ENCODE measurements at regions not wholly inside any gene's neighbourhood (a gene's known extent, or its start where the extent isn't known, plus 50 kb on each side); places are given as distances from the start of the nearest gene placed in this dataset.

GRCh38 chr4:111045992-111046391 is 423.1 kb upstream of the PITX2 start:
- ATAC-seq (ENCODE audit: insufficient read depth, low read depth) = no peak
- H4K20me1 ChIP-seq (ENCODE audit: insufficient read depth, low read length) = no peaks in the 10 kb centered on the region
- H3K4me1 ChIP-seq (ENCODE audit: insufficient read depth, low read length) = no peaks in the 10 kb centered on the region
- no peaks in the 10 kb centered on the region for H3K27me3 ChIP-seq (ENCODE audit: insufficient read depth, low read length, poor library complexity)
- no peaks in the 10 kb centered on the region for H3K79me2 ChIP-seq (ENCODE audit: insufficient read depth, low read length)
- DNase-seq = no peak
- H3K9ac ChIP-seq (ENCODE audit: low read depth, low read length) = no peak overlapping the region
- H3K36me3 ChIP-seq (ENCODE audit: insufficient read depth, low read length) = no peaks in the 10 kb centered on the region
- H2AFZ ChIP-seq (ENCODE audit: low read depth, low read length) = no peak overlapping the region
- H3K27ac ChIP-seq (ENCODE audit: low read length) = no peak overlapping the region
- no peak overlapping the region for H3K4me3 ChIP-seq (ENCODE audit: low read depth in 1 of 2, low read length in 2 of 2)
- TF ChIP-seq EZH2 (IDR thresholded peaks at IDR 0.05; ENCODE audit: borderline replicate concordance, low read depth, low read length, severe bottlenecking) (no peak), CTCF (IDR thresholded peaks at IDR 0.05; ENCODE audit: borderline replicate concordance, extremely low read depth, low read length, poor library complexity, severe bottlenecking) (no peak)
- H3K4me2 ChIP-seq (ENCODE audit: insufficient read depth, low read length) = no peak overlapping the region
- no peaks in the 10 kb centered on the region for H3K9me3 ChIP-seq (ENCODE audit: insufficient read depth, low read length, severe bottlenecking)

DNA sequence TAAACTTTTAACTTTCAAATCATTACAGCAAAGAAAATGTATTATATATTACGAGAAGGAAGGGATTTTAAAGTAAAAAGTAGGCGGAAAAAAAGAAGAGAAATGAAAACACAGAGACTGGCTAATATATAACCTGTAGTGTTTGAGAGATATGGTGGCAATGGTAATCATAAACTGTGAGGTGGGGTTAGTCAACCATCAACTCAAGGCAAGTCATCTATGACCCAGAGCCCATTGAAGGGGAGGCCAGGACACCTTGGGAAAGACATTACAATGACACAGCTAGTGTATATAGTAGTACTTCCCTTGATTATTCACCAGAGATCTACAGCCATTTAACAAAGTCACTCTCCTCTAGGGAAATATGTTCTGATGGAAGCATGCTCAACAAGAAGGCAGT is 423.9 kb upstream of the PITX2 start:
- Histone ChIP-seq H3K79me2 (ENCODE audit: insufficient read depth, low read length) (no peaks in the 10 kb centered on the region), H2AFZ (ENCODE audit: low read depth, low read length) (no peak overlapping the region), H3K4me2 (ENCODE audit: insufficient read depth, low read length) (no peak overlapping the region), H3K4me3 (ENCODE audit: low read depth in 1 of 2, low read length in 2 of 2) (no peak overlapping the region), H3K36me3 (ENCODE audit: insufficient read depth, low read length) (no peaks in the 10 kb centered on the region), H3K9me3 (ENCODE audit: insufficient read depth, low read length, severe bottlenecking) (no peaks in the 10 kb centered on the region), H3K9ac (ENCODE audit: low read depth, low read length) (no peak overlapping the region), H3K27ac (ENCODE audit: low read length) (no peak overlapping the region), H3K4me1 (ENCODE audit: insufficient read depth, low read length) (no peaks in the 10 kb centered on the region), H4K20me1 (ENCODE audit: insufficient read depth, low read length) (no peaks in the 10 kb centered on the region), H3K27me3 (ENCODE audit: insufficient read depth, low read length, poor library complexity) (no peaks in the 10 kb centered on the region)
- no peak for DNase-seq
- TF ChIP-seq CTCF (IDR thresholded peaks at IDR 0.05; ENCODE audit: borderline replicate concordance, extremely low read depth, low read length, poor library complexity, severe bottlenecking) = no peak
- TF ChIP-seq EZH2 (IDR thresholded peaks at IDR 0.05; ENCODE audit: borderline replicate concordance, low read depth, low read length, severe bottlenecking) = no peak
- ATAC-seq (ENCODE audit: insufficient read depth, low read depth) = no peak

DNA sequence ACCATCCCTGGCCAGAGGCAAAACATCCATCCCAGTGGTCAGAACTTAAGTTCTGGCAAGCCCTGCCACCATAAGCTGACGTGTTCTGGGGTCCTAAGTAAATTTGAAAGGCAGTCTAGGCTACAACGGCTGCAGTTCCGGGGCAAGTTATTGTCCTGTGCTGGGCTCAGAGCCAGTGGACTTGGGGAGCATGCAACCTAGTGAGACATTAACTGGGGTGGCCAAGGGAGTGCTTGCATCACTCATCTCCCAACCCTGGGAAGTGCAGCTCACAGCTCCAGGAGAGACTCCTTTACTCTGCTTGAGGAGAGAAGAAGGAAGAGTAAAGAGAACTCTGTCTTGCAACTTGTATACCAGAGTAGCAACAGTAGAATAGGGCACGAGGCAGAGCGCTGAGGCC is 425.4 kb upstream of the PITX2 start:
- Histone ChIP-seq H3K4me1 (ENCODE audit: insufficient read depth, low read length) (no peaks in the 10 kb centered on the region), H3K27me3 (ENCODE audit: insufficient read depth, low read length, poor library complexity) (no peaks in the 10 kb centered on the region), H3K9me3 (ENCODE audit: insufficient read depth, low read length, severe bottlenecking) (no peaks in the 10 kb centered on the region), H3K4me3 (ENCODE audit: low read depth in 1 of 2, low read length in 2 of 2) (no peak overlapping the region), H3K36me3 (ENCODE audit: insufficient read depth, low read length) (no peaks in the 10 kb centered on the region), H4K20me1 (ENCODE audit: insufficient read depth, low read length) (no peaks in the 10 kb centered on the region), H3K9ac (ENCODE audit: low read depth, low read length) (no peak overlapping the region), H3K4me2 (ENCODE audit: insufficient read depth, low read length) (no peak overlapping the region), H3K79me2 (ENCODE audit: insufficient read depth, low read length) (no peaks in the 10 kb centered on the region), H2AFZ (ENCODE audit: low read depth, low read length) (no peak overlapping the region), H3K27ac (ENCODE audit: low read length) (no peak overlapping the region)
- DNase-seq (no peak), ATAC-seq (ENCODE audit: insufficient read depth, low read depth) (no peak)
- TF ChIP-seq EZH2 (IDR thresholded peaks at IDR 0.05; ENCODE audit: borderline replicate concordance, low read depth, low read length, severe bottlenecking) (no peak), CTCF (IDR thresholded peaks at IDR 0.05; ENCODE audit: borderline replicate concordance, extremely low read depth, low read length, poor library complexity, severe bottlenecking) (no peak)

Data from DND-41 (cell line).